Endothelial cell of umbilical vein (primary cell): ENCODE measurements at regions not wholly inside any gene's neighbourhood (a gene's known extent, or its start where the extent isn't known, plus 50 kb on each side); places are given as distances from the start of the nearest gene placed in this dataset.

Experiments
- BruUV-seq: library from RNA; stranded (reverse); fragments of 400-500 nt; replicated peaks from 2 replicates; lab custom pipeline; 2021; lab: Mats Ljungman, UMichigan
- CTCF ChIA-PET: fragments of 300-600, 350-600 bp; sonication (Branson Sonifier 250); formaldehyde crosslinking; loops from one replicate; lab custom pipeline; 2021; ENCODE audit warnings: antibody characterized with exemption, inconsistent platforms; lab: Charles Lee
- POLR2A ChIA-PET: fragments of 300-600, 350-600 bp; sonication (Branson Sonifier 250); formaldehyde crosslinking; loops from one replicate; lab custom pipeline; 2021; ENCODE audit warnings: antibody characterized with exemption, inconsistent platforms; lab: Charles Lee
- DNase-seq: peaks from one replicate; pipeline ENCODE4 v3.0.0-alpha.2; 2011; ENCODE audit warnings: low read depth, low spot score
- FAIRE-seq: peaks from 2 replicates; lab custom pipeline; 2011; peaks lifted over from hg19 to GRCh38; lab: Jason Lieb, UNC
- H2AFZ ChIP-seq: 2 replicates; pipeline ENCODE4 v1.6.0; 2012; ENCODE audit warnings: low read depth, low read length, control low read depth, inconsistent platforms
- H3K27ac ChIP-seq: 2 replicates; pipeline ENCODE4 v1.5.1; 2011; ENCODE audit warnings: low read depth, mild to moderate bottlenecking, control low read depth, low read length, moderate library complexity; ENCODE audit not compliant: insufficient read depth
- H3K27me3 ChIP-seq, 2 experiments: 2 replicates each; pipeline versions ENCODE4 v1.6.0 to v1.6.1; 2011; ENCODE audit warnings: low read length in 2 of 2, mixed read lengths in 1 of 2; ENCODE audit not compliant: control insufficient read depth in 2 of 2, insufficient read depth in 2 of 2
- H3K36me3 ChIP-seq, 2 experiments: 2 replicates in 1 of 2; 3 replicates in 1 of 2; pipeline ENCODE4 v1.5.1; 2011; ENCODE audit warnings: low read length in 2 of 2, mild to moderate bottlenecking in 1 of 2, moderate library complexity in 1 of 2; ENCODE audit not compliant: control insufficient read depth in 2 of 2, insufficient read depth in 2 of 2; ENCODE audit errors: extremely low read depth in 1 of 2
- H3K4me1 ChIP-seq: 3 replicates; pipeline ENCODE4 v1.5.1; 2011; ENCODE audit warnings: mild to moderate bottlenecking, low read length; ENCODE audit not compliant: control insufficient read depth, insufficient read depth; ENCODE audit errors: extremely low read depth
- H3K4me2 ChIP-seq: 2 replicates; pipeline ENCODE4 v1.6.1; 2011; ENCODE audit warnings: low read length, control low read depth, mixed read lengths; ENCODE audit not compliant: insufficient read depth
- H3K4me3 ChIP-seq, 3 experiments: fragments of 200-600 bp in 1 of 3; sonication (generic), shearing (Covaris generic) in 1 of 3; replicated peaks in 1 of 3; 2 replicates each; pipeline ENCODE4 v1.5.1; 2011 to 2016; ENCODE audit warnings: control low read depth in 3 of 3, low read length in 3 of 3, mild to moderate bottlenecking in 2 of 3, inconsistent platforms in 1 of 3, low read depth in 1 of 3, moderate library complexity in 1 of 3; ENCODE audit not compliant: insufficient read depth in 1 of 3
- H3K79me2 ChIP-seq: 2 replicates; pipeline ENCODE4 v1.6.0; 2012; ENCODE audit warnings: low read length, inconsistent platforms; ENCODE audit not compliant: control insufficient read depth, insufficient read depth
- H3K9ac ChIP-seq: replicated peaks from 2 replicates; pipeline ENCODE3; 2011; ENCODE audit warnings: low read length, control low read depth; ENCODE audit not compliant: insufficient read depth; ENCODE audit errors: extremely low read depth
- H3K9me1 ChIP-seq: replicated peaks from 3 replicates; pipeline ENCODE4 v1.6.0; 2011; ENCODE audit warnings: mild to moderate bottlenecking, low read length; ENCODE audit not compliant: control insufficient read depth, insufficient read depth; ENCODE audit errors: extremely low read depth
- H3K9me3 ChIP-seq: replicated peaks from 2 replicates; pipeline ENCODE4 v1.5.1; 2012; ENCODE audit warnings: low read length, inconsistent platforms; ENCODE audit not compliant: control insufficient read depth, insufficient read depth
- H4K20me1 ChIP-seq: replicated peaks from 2 replicates; pipeline ENCODE3; 2011; ENCODE audit warnings: mild to moderate bottlenecking, low read length; ENCODE audit not compliant: control insufficient read depth, insufficient read depth; ENCODE audit errors: extremely low read depth
- CTCF ChIP-seq, 2 donors: IDR thresholded peaks; 1 replicate in 1 of 2; 2 replicates in 1 of 2; pipeline ENCODE4 v1.5.1; 2011; ENCODE audit warnings: low read length in 2 of 2, mild to moderate bottlenecking in 2 of 2, moderate library complexity in 2 of 2, control low read depth in 1 of 2, inconsistent platforms in 1 of 2, low read depth in 1 of 2; ENCODE audit not compliant: insufficient read depth in 1 of 2; ENCODE audit errors: extremely low read depth in 1 of 2
- EZH2 ChIP-seq: IDR thresholded peaks from 2 replicates; pipeline ENCODE4 v1.6.1; 2012; ENCODE audit warnings: borderline replicate concordance, low read depth, mild to moderate bottlenecking, moderate library complexity, low read length, inconsistent platforms; ENCODE audit not compliant: severe bottlenecking
- FOS ChIP-seq: IDR thresholded peaks from 2 replicates; pipeline ENCODE4 v1.6.1; 2011; ENCODE audit warnings: mild to moderate bottlenecking, low read length, moderate library complexity, borderline replicate concordance; ENCODE audit not compliant: insufficient read depth
- GATA2 ChIP-seq: IDR thresholded peaks from 2 replicates; pipeline ENCODE4 v1.7.0; 2011; ENCODE audit warnings: low read depth, mild to moderate bottlenecking, moderate library complexity, mixed read lengths, low read length; ENCODE audit not compliant: insufficient read length, insufficient read depth
- JUN ChIP-seq: IDR thresholded peaks from 2 replicates; pipeline ENCODE4 v1.6.1; 2011; ENCODE audit warnings: borderline replicate concordance, low read depth; ENCODE audit not compliant: insufficient read length, insufficient read depth
- MAX ChIP-seq: IDR thresholded peaks from 2 replicates; pipeline ENCODE4 v1.6.1; 2011; ENCODE audit not compliant: insufficient read depth, insufficient read length
- MYC ChIP-seq: IDR thresholded peaks from one replicate; pipeline ENCODE4 v1.6.1; 2011; ENCODE audit warnings: mild to moderate bottlenecking, low read depth, low read length
- POLR2A ChIP-seq: IDR thresholded peaks from 2 replicates; pipeline ENCODE4 v1.6.1; 2012; ENCODE audit warnings: low read depth, mild to moderate bottlenecking, control low read depth, low read length
- POLR2AphosphoS5 ChIP-seq: IDR thresholded peaks from 2 replicates; pipeline ENCODE4 v1.6.1; 2012; ENCODE audit warnings: low read depth, mild to moderate bottlenecking, control low read depth, low read length, moderate library complexity; ENCODE audit not compliant: insufficient read depth
- dilution Hi-C: fragments of 300-500 bp; cut with MboI; formaldehyde crosslinking; loops from one replicate; pipeline ENCODE4 v1.15.0; 2019; ENCODE audit warnings: low sequenced_read_pairs; ENCODE audit not compliant: extremely low pct_ligation_motif_present
- intact Hi-C: fragments of 100-400 bp; cut with micrococcal nuclease; formaldehyde crosslinking; loops from one replicate; pipeline ENCODE4 v1.10.0; 2022

GRCh38 chr2:40786636-40787035 is 334.7 kb upstream of the SLC8A1 start:
- FAIRE-seq (peak; percentile 64), DNase-seq (peak; percentile 74)
- no TSS peak for BruUV-seq
- intact Hi-C loops = loop anchor here (10.0 kb wide), 1 partner anchor 168 kb away; no protein-coding TSS in a partner anchor
- Histone ChIP-seq H3K4me2 (peak overlapping the region; percentile 55), H3K9ac (no peak overlapping the region), H2AFZ (peak overlapping the region; percentile 48), H3K4me3 (no peak overlapping the region), H3K9me1 (no peaks in the 10 kb centered on the region), H3K27ac (no peak overlapping the region), H3K27me3 (no peaks in the 10 kb centered on the region), H3K4me1 (peaks cover 10% of the 10 kb centered on the region), H3K36me3 (no peaks in the 10 kb centered on the region), H3K9me3 (no peaks in the 10 kb centered on the region), H4K20me1 (no peaks in the 10 kb centered on the region), H3K79me2 (no peaks in the 10 kb centered on the region)
- TF ChIP-seq CTCF (IDR thresholded peaks at IDR 0.05; ENCODE audit: extremely low read depth in 1 of 2, insufficient read depth in 1 of 2, low read depth in 1 of 2, low read length in 2 of 2) (no peak), JUN (peak; percentile 48), POLR2AphosphoS5 (no peak), MYC (no peak), EZH2 (no peak), FOS (no peak), MAX (no peak), POLR2A (peak; percentile 37), GATA2 (peak; percentile 18)
- POLR2A ChIA-PET = no interaction called here
- CTCF ChIA-PET = interaction anchor here (0.8 to 1.4 kb wide), 4 partner anchors 10 to 34 kb away, joined by 3 to 6 read pairs (median 4); no protein-coding TSS in a partner anchor
- dilution Hi-C loops = no loop called here
